ENCODE measurements at regions not wholly inside any gene's neighbourhood (a gene's known extent, or its start where the extent isn't known, plus 50 kb on each side); places are given as distances from the start of the nearest gene placed in this dataset.

DNA sequence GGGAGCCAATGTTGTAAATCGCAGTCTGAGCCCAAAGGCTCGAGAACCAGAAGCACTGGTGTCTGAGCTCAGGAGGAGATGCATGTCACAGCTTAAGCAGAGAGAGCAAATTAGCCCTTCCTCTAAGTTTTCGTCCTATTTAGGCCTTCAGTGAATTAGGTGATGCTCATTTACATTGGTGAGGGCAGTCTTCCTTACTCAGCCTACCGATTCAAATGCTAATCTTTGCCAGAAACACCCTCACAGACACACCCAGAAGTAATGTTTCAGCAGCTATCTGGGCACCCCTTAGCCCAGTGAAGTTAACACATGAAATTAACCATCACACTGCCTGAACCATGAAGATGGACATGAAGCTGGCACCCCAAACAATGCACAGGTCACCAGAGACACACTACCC, 385.1 kb downstream of the STK39 start:
- Mint-ChIP-seq H3K27ac (ENCODE audit: unreplicated experiment) (no peak overlapping the region), H3K4me1 (peaks cover 14% of the 10 kb centered on the region), H3K4me3 (no peak overlapping the region), H3K9me3 (no peaks in the 10 kb centered on the region), H3K36me3 (ENCODE audit: low read depth) (peaks cover 2% of the 10 kb centered on the region), H3K27me3 (ENCODE audit: low read depth) (no peaks in the 10 kb centered on the region)
- TF ChIP-seq, protein P1, sequence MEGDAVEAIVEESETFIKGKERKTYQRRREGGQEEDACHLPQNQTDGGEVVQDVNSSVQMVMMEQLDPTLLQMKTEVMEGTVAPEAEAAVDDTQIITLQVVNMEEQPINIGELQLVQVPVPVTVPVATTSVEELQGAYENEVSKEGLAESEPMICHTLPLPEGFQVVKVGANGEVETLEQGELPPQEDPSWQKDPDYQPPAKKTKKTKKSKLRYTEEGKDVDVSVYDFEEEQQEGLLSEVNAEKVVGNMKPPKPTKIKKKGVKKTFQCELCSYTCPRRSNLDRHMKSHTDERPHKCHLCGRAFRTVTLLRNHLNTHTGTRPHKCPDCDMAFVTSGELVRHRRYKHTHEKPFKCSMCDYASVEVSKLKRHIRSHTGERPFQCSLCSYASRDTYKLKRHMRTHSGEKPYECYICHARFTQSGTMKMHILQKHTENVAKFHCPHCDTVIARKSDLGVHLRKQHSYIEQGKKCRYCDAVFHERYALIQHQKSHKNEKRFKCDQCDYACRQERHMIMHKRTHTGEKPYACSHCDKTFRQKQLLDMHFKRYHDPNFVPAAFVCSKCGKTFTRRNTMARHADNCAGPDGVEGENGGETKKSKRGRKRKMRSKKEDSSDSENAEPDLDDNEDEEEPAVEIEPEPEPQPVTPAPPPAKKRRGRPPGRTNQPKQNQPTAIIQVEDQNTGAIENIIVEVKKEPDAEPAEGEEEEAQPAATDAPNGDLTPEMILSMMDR (conservative IDR thresholded peaks at IDR 0.05) = no peak
- DNase-seq (ENCODE audit: low read depth, low spot score) = no peak

DNA sequence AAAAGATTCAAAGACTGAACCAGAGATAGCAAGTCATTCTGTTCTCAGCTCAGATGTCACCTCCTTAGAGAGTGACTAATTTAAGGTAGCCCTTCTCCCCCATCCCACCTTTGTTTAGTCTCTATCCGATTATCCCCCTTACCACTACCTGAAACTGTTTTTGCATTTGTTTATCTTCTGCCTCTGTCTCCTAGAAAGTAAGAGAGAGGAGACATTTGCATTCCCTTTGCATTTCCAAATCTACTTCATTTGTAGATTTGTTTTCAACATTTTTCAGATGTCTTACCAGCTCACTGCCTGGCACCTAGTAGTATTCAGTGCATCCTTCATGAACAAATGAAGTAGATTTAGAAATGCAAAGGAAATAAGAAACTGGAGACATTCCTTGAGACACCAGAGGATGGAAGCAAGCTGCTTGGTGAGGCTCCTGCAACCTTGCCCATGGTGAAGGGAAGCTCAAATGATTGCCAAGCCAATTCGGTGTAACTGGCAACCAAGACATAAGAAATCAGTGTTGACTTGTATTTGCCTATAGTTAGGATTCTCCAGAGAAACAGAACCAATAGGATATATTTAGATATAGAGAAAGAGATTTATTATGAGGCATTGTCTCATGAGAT, 385.7 kb downstream of the STK39 start:
- TF ChIP-seq, protein P1 (conservative IDR thresholded peaks at IDR 0.05) = no peak
- Mint-ChIP-seq H3K27ac (ENCODE audit: unreplicated experiment) (no peak overlapping the region), H3K36me3 (ENCODE audit: low read depth) (peaks cover 2% of the 10 kb centered on the region), H3K9me3 (no peaks in the 10 kb centered on the region), H3K4me3 (no peak overlapping the region), H3K4me1 (peaks cover 18% of the 10 kb centered on the region), H3K27me3 (ENCODE audit: low read depth) (no peaks in the 10 kb centered on the region)
- no peak for DNase-seq (ENCODE audit: low read depth, low spot score)

DNA sequence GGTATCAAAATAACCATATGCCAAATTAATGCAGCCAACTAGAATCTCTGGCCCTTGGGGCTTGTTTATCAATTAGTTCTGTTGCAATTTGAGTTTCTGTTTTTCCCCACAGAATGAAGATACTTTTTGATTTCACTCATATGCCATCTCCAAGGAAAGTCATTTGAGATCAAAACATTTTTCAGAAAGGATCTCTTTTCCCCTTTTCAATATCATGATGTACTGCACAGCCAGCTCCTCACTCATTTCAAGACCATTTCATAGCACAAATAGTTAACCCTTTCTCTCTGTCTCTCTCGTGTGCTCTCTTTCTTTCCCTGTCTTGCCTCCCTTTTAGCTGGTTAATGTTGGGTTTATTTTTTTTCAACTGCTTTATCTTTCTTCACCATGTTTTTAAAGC, 387.3 kb downstream of the STK39 start:
- H3K27me3 Mint-ChIP-seq (ENCODE audit: low read depth) = no peaks in the 10 kb centered on the region
- H3K4me3 Mint-ChIP-seq = no peak overlapping the region
- no peak for DNase-seq (ENCODE audit: low read depth, low spot score)
- TF ChIP-seq, protein P1 (conservative IDR thresholded peaks at IDR 0.05) = no peak
- no peak overlapping the region for H3K27ac Mint-ChIP-seq (ENCODE audit: unreplicated experiment)
- no peaks in the 10 kb centered on the region for H3K36me3 Mint-ChIP-seq (ENCODE audit: low read depth)
- no peaks in the 10 kb centered on the region for H3K9me3 Mint-ChIP-seq
- H3K4me1 Mint-ChIP-seq = peaks cover 25% of the 10 kb centered on the region

DNA sequence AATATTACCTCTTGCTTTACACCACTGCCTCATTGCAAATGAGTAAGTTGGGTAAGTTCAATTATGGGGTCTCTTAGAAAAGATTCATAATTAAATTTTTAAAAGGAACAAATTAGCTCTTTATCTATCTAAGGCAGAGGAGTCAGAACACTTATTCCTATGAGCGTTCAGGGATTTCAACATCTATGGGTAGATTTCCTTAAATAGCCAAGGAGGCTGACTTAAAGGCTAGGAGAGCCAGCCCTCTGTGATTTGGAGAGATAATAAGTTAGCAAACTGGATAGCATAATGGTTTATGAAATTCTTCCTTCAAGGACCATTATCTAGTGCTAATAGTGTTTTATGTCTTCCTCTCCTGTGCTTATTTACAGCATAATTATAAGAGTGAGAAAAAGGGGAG, 387.7 kb downstream of the STK39 start:
- Mint-ChIP-seq H3K27ac (ENCODE audit: unreplicated experiment) (no peak overlapping the region), H3K9me3 (no peaks in the 10 kb centered on the region), H3K36me3 (ENCODE audit: low read depth) (no peaks in the 10 kb centered on the region), H3K4me1 (peaks cover 25% of the 10 kb centered on the region), H3K27me3 (ENCODE audit: low read depth) (no peaks in the 10 kb centered on the region), H3K4me3 (no peak overlapping the region)
- DNase-seq (ENCODE audit: low read depth, low spot score) = no peak
- TF ChIP-seq, protein P1 (conservative IDR thresholded peaks at IDR 0.05) = no peak

DNA sequence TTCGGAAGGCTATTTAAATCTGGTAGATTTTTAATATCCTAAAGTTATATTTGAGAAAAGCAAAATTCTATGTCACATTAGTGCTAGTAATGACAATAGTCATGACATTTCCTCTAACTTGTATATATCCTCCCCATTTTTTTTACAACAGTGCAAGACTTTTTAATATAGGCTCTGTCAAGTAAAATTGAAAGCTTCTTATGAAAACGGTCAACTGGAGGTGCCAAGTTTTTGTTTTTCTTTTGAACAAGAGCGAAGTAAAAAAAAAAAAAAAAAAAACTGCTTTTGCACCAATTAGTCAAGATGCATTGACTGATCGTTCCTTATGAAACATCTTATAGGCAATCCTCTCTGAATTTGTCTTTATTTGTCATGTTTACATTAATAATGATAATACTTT, 389.3 kb downstream of the STK39 start:
- TF ChIP-seq, protein P1 (conservative IDR thresholded peaks at IDR 0.05) = no peak
- Mint-ChIP-seq H3K27me3 (ENCODE audit: low read depth) (no peaks in the 10 kb centered on the region), H3K9me3 (no peaks in the 10 kb centered on the region), H3K36me3 (ENCODE audit: low read depth) (no peaks in the 10 kb centered on the region), H3K4me1 (peaks cover 18% of the 10 kb centered on the region), H3K4me3 (no peak overlapping the region), H3K27ac (ENCODE audit: unreplicated experiment) (no peak overlapping the region)
- DNase-seq (ENCODE audit: low read depth, low spot score) = no peak

Measured in neural crest cell (in vitro differentiated cells).